ENCODE measurements at regions not wholly inside any gene's neighbourhood (a gene's known extent, or its start where the extent isn't known, plus 50 kb on each side); places are given as distances from the start of the nearest gene placed in this dataset.
A peak's percentile ranks its signal among the peaks of the same experiment; 100 is the strongest.
"Not testable (repeated sequence)": the region's sequence is repeated elsewhere in the genome, so short reads cannot be mapped to it uniquely, and the experiment has no call there.

DNA sequence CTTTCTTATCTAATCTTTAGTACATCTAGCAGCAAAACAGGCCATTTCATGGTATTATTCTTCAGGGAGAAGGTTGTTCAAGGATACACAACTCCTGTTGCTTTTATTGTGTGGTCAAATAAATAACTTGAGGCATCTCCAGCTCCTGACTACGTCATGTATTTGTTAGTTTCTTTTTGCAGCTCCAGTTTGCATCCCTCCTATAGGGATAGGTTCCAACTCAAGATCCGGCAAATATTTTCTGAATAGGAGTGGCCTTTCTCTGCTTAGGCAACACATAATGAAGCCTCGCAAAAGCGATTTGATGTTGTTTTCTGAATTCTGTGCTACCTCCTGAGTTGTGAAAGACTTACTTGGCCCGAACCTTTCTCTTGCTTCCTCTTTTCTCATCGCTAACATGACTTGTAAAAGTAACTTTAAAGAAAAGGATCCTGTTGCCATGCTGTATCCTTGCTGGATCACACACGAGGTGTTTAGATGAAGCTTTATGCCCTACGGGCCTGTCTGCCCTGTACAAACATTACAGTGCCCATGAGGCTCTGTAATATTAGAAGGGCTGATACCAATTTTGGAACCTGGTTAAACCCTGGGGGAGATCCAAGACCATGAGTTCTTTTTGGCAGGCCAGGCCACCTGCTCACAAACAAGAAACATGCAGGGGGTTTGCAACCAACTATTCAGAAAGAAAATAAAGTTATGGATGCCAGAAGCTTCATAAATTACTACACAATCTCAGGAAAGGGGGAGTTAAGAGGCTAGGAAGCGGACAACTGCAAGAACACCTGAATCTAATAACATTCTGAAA lies 149.8 kb upstream of the FGF10 start:
- no peak overlapping the region for H3K4me3 ChIP-seq (IDR thresholded peaks at IDR 0.05; ENCODE audit: insufficient read depth, low read depth, low read length)
- no peaks in the 10 kb centered on the region for H3K27me3 ChIP-seq (ENCODE audit: insufficient read depth, low read depth)
- no peaks in the 10 kb centered on the region for H4K20me1 ChIP-seq (ENCODE audit: insufficient read depth)
- no peak overlapping the region for H3K4me2 ChIP-seq
- TF ChIP-seq, protein P1, sequence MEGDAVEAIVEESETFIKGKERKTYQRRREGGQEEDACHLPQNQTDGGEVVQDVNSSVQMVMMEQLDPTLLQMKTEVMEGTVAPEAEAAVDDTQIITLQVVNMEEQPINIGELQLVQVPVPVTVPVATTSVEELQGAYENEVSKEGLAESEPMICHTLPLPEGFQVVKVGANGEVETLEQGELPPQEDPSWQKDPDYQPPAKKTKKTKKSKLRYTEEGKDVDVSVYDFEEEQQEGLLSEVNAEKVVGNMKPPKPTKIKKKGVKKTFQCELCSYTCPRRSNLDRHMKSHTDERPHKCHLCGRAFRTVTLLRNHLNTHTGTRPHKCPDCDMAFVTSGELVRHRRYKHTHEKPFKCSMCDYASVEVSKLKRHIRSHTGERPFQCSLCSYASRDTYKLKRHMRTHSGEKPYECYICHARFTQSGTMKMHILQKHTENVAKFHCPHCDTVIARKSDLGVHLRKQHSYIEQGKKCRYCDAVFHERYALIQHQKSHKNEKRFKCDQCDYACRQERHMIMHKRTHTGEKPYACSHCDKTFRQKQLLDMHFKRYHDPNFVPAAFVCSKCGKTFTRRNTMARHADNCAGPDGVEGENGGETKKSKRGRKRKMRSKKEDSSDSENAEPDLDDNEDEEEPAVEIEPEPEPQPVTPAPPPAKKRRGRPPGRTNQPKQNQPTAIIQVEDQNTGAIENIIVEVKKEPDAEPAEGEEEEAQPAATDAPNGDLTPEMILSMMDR (conservative IDR thresholded peaks at IDR 0.05; ENCODE audit: low read depth, low read length) = no peak
- H3K9ac ChIP-seq = no peak overlapping the region
- H3K36me3 ChIP-seq (ENCODE audit: insufficient read depth) = no peaks in the 10 kb centered on the region
- no peak overlapping the region for H2AFZ ChIP-seq (ENCODE audit: low read depth)
- no peaks in the 10 kb centered on the region for H3K4me1 ChIP-seq (ENCODE audit: low read depth, poor library complexity, severe bottlenecking)
- H3K27ac ChIP-seq = no peak overlapping the region
- H3K79me2 ChIP-seq (ENCODE audit: insufficient read depth, low read depth) = no peaks in the 10 kb centered on the region

DNA sequence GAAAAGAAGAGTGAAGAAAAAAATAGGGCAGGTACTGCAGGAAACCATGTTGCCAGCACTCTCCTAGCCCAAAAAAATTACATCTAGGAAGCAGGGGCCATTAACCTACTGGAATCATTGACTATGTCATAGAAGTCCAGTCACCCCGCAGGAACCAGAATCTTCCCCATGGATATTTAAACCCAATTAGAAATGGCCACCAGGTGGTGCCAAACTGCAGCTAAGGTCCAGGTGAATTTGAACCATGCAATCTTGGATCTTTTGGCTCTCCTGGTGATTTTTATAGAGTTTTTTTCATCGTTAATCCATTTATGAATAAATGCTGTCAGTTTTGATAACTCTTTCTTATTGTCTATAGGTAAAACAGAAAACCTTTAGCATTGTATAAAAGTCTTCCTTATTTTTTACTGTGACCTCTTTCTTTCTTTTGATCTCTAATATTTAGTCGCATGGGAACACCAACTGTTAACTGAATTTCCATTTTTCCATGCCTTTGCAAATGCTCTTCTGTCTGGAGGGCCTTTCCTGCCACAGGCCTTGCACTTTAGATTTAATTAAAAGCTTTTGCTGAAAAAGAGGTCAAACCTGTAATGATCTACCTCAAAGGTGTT lies 147.5 kb upstream of the FGF10 start:
- H4K20me1 ChIP-seq (ENCODE audit: insufficient read depth) = no peaks in the 10 kb centered on the region
- no peaks in the 10 kb centered on the region for H3K36me3 ChIP-seq (ENCODE audit: insufficient read depth)
- no peaks in the 10 kb centered on the region for H3K79me2 ChIP-seq (ENCODE audit: insufficient read depth, low read depth)
- no peaks in the 10 kb centered on the region for H3K4me1 ChIP-seq (ENCODE audit: low read depth, poor library complexity, severe bottlenecking)
- no peak overlapping the region for H3K4me2 ChIP-seq
- H2AFZ ChIP-seq (ENCODE audit: low read depth) = no peak overlapping the region
- H3K27ac ChIP-seq = no peak overlapping the region
- no peak overlapping the region for H3K9ac ChIP-seq
- H3K27me3 ChIP-seq (ENCODE audit: insufficient read depth, low read depth) = no peaks in the 10 kb centered on the region
- H3K4me3 ChIP-seq (IDR thresholded peaks at IDR 0.05; ENCODE audit: insufficient read depth, low read depth, low read length) = no peak overlapping the region
- TF ChIP-seq, protein P1 (conservative IDR thresholded peaks at IDR 0.05; ENCODE audit: low read depth, low read length) = peak; percentile 75

DNA sequence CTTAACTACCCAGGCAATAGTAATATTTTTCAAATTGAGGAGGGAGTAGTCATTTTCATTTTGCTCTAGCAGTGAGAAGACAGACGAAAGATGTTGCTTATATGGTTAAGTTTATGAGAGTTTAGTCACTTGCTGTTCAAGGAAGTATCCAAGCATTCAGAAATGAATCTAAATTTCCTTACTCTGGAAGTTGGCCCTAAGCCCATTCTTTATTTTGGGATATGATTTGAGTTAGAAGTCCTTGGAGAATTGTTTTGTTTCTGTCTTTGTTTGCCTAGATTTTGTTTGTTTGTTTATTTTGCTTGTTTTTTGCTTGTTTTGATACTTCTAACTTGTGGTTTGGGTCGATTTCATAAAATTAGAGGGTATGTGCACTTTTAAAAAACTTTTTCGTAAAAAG lies 146.4 kb upstream of the FGF10 start:
- Histone ChIP-seq H3K27me3 (ENCODE audit: insufficient read depth, low read depth) (no peaks in the 10 kb centered on the region), H3K36me3 (ENCODE audit: insufficient read depth) (no peaks in the 10 kb centered on the region), H3K27ac (no peak overlapping the region), H2AFZ (ENCODE audit: low read depth) (no peak overlapping the region), H4K20me1 (ENCODE audit: insufficient read depth) (no peaks in the 10 kb centered on the region), H3K4me3 (IDR thresholded peaks at IDR 0.05; ENCODE audit: insufficient read depth, low read depth, low read length) (no peak overlapping the region), H3K9ac (no peak overlapping the region), H3K4me1 (ENCODE audit: low read depth, poor library complexity, severe bottlenecking) (no peaks in the 10 kb centered on the region), H3K79me2 (ENCODE audit: insufficient read depth, low read depth) (no peaks in the 10 kb centered on the region), H3K4me2 (no peak overlapping the region)
- TF ChIP-seq, protein P1 (conservative IDR thresholded peaks at IDR 0.05; ENCODE audit: low read depth, low read length) = no peak

DNA sequence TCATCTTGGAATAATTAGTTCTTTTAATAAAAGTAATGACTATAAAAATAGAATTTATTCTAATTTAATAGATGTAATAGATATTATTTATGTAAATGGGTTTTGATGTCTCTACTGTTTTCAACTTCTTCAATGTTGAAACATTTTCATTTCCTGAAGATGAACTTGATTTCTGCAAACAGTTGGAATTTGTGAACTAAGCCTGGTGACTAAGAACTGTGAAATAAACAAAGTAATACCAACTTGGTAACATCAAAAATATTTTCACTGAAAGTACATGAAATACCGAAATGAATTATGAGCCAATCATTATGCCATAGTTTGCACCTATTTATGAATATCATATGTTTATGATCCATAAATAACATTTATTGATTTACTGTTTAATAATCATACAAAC lies 143.8 kb upstream of the FGF10 start:
- no peak overlapping the region for H3K4me2 ChIP-seq
- H3K27ac ChIP-seq = no peak overlapping the region
- H3K79me2 ChIP-seq (ENCODE audit: insufficient read depth, low read depth) = no peaks in the 10 kb centered on the region
- TF ChIP-seq, protein P1 (conservative IDR thresholded peaks at IDR 0.05; ENCODE audit: low read depth, low read length) = no peak
- H3K36me3 ChIP-seq (ENCODE audit: insufficient read depth) = no peaks in the 10 kb centered on the region
- H3K4me3 ChIP-seq (IDR thresholded peaks at IDR 0.05; ENCODE audit: insufficient read depth, low read depth, low read length) = no peak overlapping the region
- H2AFZ ChIP-seq (ENCODE audit: low read depth) = no peak overlapping the region
- H3K4me1 ChIP-seq (ENCODE audit: low read depth, poor library complexity, severe bottlenecking) = no peaks in the 10 kb centered on the region
- H3K27me3 ChIP-seq (ENCODE audit: insufficient read depth, low read depth) = no peaks in the 10 kb centered on the region
- no peaks in the 10 kb centered on the region for H4K20me1 ChIP-seq (ENCODE audit: insufficient read depth)
- H3K9ac ChIP-seq = no peak overlapping the region

DNA sequence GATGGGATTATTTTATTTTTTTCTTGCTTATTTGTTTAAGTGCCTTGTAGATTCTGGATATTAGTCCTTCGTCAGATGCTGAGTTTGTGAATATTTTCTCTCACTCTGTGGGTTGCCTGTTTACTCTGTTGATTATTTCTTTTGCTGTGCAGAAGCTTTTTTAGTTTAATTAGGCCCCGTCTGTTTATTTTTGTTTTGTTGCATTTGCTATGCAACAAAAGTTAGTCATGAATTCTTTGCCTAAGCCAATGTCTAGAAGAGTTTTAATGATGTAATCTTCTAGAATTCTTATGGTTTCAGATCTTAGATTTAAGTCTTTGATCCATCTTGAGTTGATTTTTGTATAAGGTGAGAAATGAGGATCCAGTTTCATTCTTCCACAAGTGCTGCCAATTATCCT lies 142.5 kb upstream of the FGF10 start:
- H3K4me1 ChIP-seq (ENCODE audit: low read depth, poor library complexity, severe bottlenecking); H4K20me1 ChIP-seq (ENCODE audit: insufficient read depth); H3K9ac ChIP-seq; H3K4me2 ChIP-seq; H2AFZ ChIP-seq (ENCODE audit: low read depth); H3K27me3 ChIP-seq (ENCODE audit: insufficient read depth, low read depth); H3K27ac ChIP-seq; H3K36me3 ChIP-seq (ENCODE audit: insufficient read depth); H3K4me3 ChIP-seq (IDR thresholded peaks at IDR 0.05; ENCODE audit: insufficient read depth, low read depth, low read length); H3K79me2 ChIP-seq (ENCODE audit: insufficient read depth, low read depth): not testable (repeated sequence)

DNA sequence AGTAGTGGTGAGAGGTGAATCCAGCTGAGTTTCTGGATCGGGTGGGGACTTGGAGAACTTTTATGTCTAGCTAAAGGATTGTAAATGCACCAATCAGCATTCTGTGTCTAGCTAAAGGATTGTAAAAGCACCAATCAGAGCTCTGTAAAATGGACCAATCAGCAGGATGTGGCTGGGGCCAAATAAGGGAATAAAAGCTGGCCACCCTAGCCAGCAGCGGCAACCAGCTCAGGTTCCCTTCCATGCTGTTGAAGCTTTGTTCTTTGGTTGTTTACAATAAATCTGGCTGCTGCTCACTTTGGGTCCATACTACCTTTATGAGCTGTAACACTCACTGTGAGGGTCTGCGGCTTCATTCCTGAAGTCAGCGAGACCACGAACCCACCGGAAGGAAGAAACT lies 141.6 kb upstream of the FGF10 start:
- H3K79me2 ChIP-seq (ENCODE audit: insufficient read depth, low read depth); H3K9ac ChIP-seq; H3K4me2 ChIP-seq: not testable (repeated sequence)

More for the DNA sequence above, 141.6 kb upstream of the FGF10 start:
- H3K27me3 ChIP-seq (ENCODE audit: insufficient read depth, low read depth); H3K4me3 ChIP-seq (IDR thresholded peaks at IDR 0.05; ENCODE audit: insufficient read depth, low read depth, low read length); H3K27ac ChIP-seq; H3K4me1 ChIP-seq (ENCODE audit: low read depth, poor library complexity, severe bottlenecking); H2AFZ ChIP-seq (ENCODE audit: low read depth); H4K20me1 ChIP-seq (ENCODE audit: insufficient read depth); H3K36me3 ChIP-seq (ENCODE audit: insufficient read depth): not testable (repeated sequence)

Data from KMS-11 (cell line).